ENCODE measurements at regions not wholly inside any gene's neighbourhood (a gene's known extent, or its start where the extent isn't known, plus 50 kb on each side); places are given as distances from the start of the nearest gene placed in this dataset.
"Not testable (repeated sequence)": the region's sequence is repeated elsewhere in the genome, so short reads cannot be mapped to it uniquely, and the experiment has no call there.

DNA sequence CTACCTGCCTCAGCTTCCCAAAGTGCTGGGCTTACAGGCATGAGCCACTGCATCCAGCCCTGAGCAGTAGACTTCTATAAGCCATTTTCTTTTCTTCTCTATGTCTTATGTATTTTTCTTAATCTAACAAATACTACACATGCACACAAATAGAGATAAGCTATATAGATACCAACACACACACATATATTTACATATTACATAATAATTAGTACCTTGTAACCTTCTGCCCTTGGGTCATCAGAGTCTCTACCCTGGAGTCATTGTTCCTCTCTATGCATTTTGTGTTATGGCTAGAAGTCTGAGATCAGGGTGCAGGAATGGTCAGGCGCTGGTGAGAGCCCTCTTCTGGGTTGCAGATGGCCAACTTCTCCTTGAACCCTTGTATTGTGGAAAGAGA, 154.0 kb upstream of the PTPRG start:
- 81% methylated on average over 1 of the region's 1 CpG; no CpG with 5 or more reads in 1 of the 2 donors for WGBS, 2 donors (ENCODE audit: low coverage in 1 of 2)
- no peak for TF ChIP-seq POLR2A (IDR thresholded peaks at IDR 0.05)
- TF ChIP-seq CTCF (IDR thresholded peaks at IDR 0.05), result no peak
- no peak for TF ChIP-seq EP300 (IDR thresholded peaks at IDR 0.05; ENCODE audit: low read depth)
- no peak for TF ChIP-seq POLR2AphosphoS5 (IDR thresholded peaks at IDR 0.05)
- DNase-seq, result no peak
- no peaks in the 10 kb centered on the region for H3K27me3 ChIP-seq
- intact Hi-C loops (cut with DNase I; ENCODE audit: low total_unique reads), result no loop called here
- H3K36me3 ChIP-seq, result no peaks in the 10 kb centered on the region
- H3K27ac ChIP-seq, result no peak overlapping the region
- H3K4me3 ChIP-seq, result no peak overlapping the region
- H3K4me1 ChIP-seq, result no peaks in the 10 kb centered on the region
- in situ Hi-C loops (cut with MboI; ENCODE audit: low pct_ligation_motif_present in 1 of 4, low pct_unique_long_range_greater_than_20kb in 1 of 4, low sequenced_read_pairs in 3 of 4), result no loop called here
- no peaks in the 10 kb centered on the region for H3K9me3 ChIP-seq

- Histone ChIP-seq H3K27me3 (no peaks in the 10 kb centered on the region), H3K27ac (no peak overlapping the region), H3K4me3 (no peak overlapping the region), H3K36me3 (no peaks in the 10 kb centered on the region), H3K4me1 (no peaks in the 10 kb centered on the region), H3K9me3 (no peaks in the 10 kb centered on the region)
- in situ Hi-C loops (cut with MboI; ENCODE audit: low pct_ligation_motif_present in 1 of 4, low pct_unique_long_range_greater_than_20kb in 1 of 4, low sequenced_read_pairs in 3 of 4) (no loop called here), intact Hi-C loops (cut with DNase I; ENCODE audit: low total_unique reads) (no loop called here)
- TF ChIP-seq POLR2A (IDR thresholded peaks at IDR 0.05) (no peak), POLR2AphosphoS5 (IDR thresholded peaks at IDR 0.05) (no peak), EP300 (IDR thresholded peaks at IDR 0.05; ENCODE audit: low read depth) (no peak), CTCF (IDR thresholded peaks at IDR 0.05) (no peak)
- DNase-seq, result no peak
- 47 to 50% methylated on average over 2 to 3 of the region's 3 CpGs for WGBS, 2 donors (ENCODE audit: low coverage in 1 of 2)
Measured at GRCh38 chr3:61409638-61410037, 151.7 kb upstream of the PTPRG start.

DNA sequence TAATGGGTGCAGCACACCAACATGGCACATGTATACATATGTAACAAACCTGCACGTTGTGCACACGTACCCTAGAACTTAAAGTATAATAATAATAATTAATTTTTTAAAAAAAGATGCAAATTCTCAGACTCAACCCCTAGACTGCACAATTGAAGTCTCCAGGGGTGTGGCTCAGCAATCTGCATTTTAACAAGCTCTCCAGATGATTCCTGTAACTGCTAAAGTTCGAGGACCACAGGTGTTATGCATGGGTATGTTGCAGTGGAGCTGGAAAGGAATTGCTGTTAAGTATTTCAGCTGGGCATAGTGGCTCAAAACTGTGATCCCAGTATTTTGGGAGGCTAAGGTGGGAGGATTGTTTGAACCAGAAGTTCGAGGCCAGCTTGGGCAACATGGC, 151.0 kb upstream of the PTPRG start:
- DNase-seq; H3K27me3 ChIP-seq; H3K4me1 ChIP-seq; H3K27ac ChIP-seq; H3K4me3 ChIP-seq; intact Hi-C loops (cut with DNase I; ENCODE audit: low total_unique reads); H3K9me3 ChIP-seq; in situ Hi-C loops (cut with MboI; ENCODE audit: low pct_ligation_motif_present in 1 of 4, low pct_unique_long_range_greater_than_20kb in 1 of 4, low sequenced_read_pairs in 3 of 4); H3K36me3 ChIP-seq: not testable (repeated sequence)
- WGBS, 2 donors (ENCODE audit: low coverage in 1 of 2), result 29 to 69% methylated on average over 1 to 4 of the region's 4 CpGs

- no peaks in the 10 kb centered on the region for H3K4me1 ChIP-seq
- in situ Hi-C loops (cut with MboI; ENCODE audit: low pct_ligation_motif_present in 1 of 4, low pct_unique_long_range_greater_than_20kb in 1 of 4, low sequenced_read_pairs in 3 of 4) (no loop called here), intact Hi-C loops (cut with DNase I; ENCODE audit: low total_unique reads) (no loop called here)
- H3K36me3 ChIP-seq, result no peaks in the 10 kb centered on the region
- H3K27me3 ChIP-seq, result no peaks in the 10 kb centered on the region
- no peak for DNase-seq
- H3K9me3 ChIP-seq, result no peaks in the 10 kb centered on the region
- 83 to 100% methylated on average over 3 of the region's 3 CpGs for WGBS, 2 donors (ENCODE audit: low coverage in 1 of 2)
- TF ChIP-seq POLR2A (IDR thresholded peaks at IDR 0.05) (no peak), CTCF (IDR thresholded peaks at IDR 0.05) (no peak), POLR2AphosphoS5 (IDR thresholded peaks at IDR 0.05) (no peak), EP300 (IDR thresholded peaks at IDR 0.05; ENCODE audit: low read depth) (no peak)
- H3K27ac ChIP-seq, result no peak overlapping the region
- H3K4me3 ChIP-seq, result no peak overlapping the region
Measured at GRCh38 chr3:61411009-61411662, 150.2 kb upstream of the PTPRG start.

GRCh38 chr3:61414456-61414855, 146.9 kb upstream of the PTPRG start:
- in situ Hi-C loops (cut with MboI; ENCODE audit: low pct_ligation_motif_present in 1 of 4, low pct_unique_long_range_greater_than_20kb in 1 of 4, low sequenced_read_pairs in 3 of 4) (no loop called here), intact Hi-C loops (cut with DNase I; ENCODE audit: low total_unique reads) (no loop called here)
- Histone ChIP-seq H3K27me3 (no peaks in the 10 kb centered on the region), H3K4me3 (no peak overlapping the region), H3K9me3 (no peaks in the 10 kb centered on the region), H3K27ac (no peak overlapping the region), H3K4me1 (no peaks in the 10 kb centered on the region), H3K36me3 (no peaks in the 10 kb centered on the region)
- no peak for DNase-seq
- 73 to 75% methylated on average over 4 of the region's 4 CpGs for WGBS, 2 donors (ENCODE audit: low coverage in 1 of 2)
- no peak for TF ChIP-seq EP300 (IDR thresholded peaks at IDR 0.05; ENCODE audit: low read depth)
- no peak for TF ChIP-seq POLR2A (IDR thresholded peaks at IDR 0.05)
- no peak for TF ChIP-seq CTCF (IDR thresholded peaks at IDR 0.05)
- no peak for TF ChIP-seq POLR2AphosphoS5 (IDR thresholded peaks at IDR 0.05)

Measured in transverse colon (tissue), 4 donors.